OCI-LY1 (cell line): ENCODE measurements at regions not wholly inside any gene's neighbourhood (a gene's known extent, or its start where the extent isn't known, plus 50 kb on each side); places are given as distances from the start of the nearest gene placed in this dataset.

Experiments used
- CTCF ChIP-seq: fragments of 200-600 bp; sonication (generic), shearing (Covaris generic); IDR thresholded peaks from 2 replicates; pipeline ENCODE4 v1.5.1; 2017; ENCODE audit warnings: mild to moderate bottlenecking, antibody characterized with exemption, low read length, moderate library complexity, mixed read lengths
- EZH2 ChIP-seq: fragments of 200-600 bp; sonication (generic), shearing (Covaris generic); IDR thresholded peaks from 2 replicates; pipeline ENCODE4 v1.8.0; 2017; ENCODE audit warnings: borderline replicate concordance, mixed run types, mild to moderate bottlenecking, antibody characterized with exemption, low read length, moderate library complexity, mixed read lengths

- TF ChIP-seq CTCF (no peak), EZH2 (no peak)
Observed at GRCh38 chr11:32331098-32331497, 104.2 kb downstream of the WT1 start.
